ENCODE measurements at regions not wholly inside any gene's neighbourhood (a gene's known extent, or its start where the extent isn't known, plus 50 kb on each side); places are given as distances from the start of the nearest gene placed in this dataset.

DNA sequence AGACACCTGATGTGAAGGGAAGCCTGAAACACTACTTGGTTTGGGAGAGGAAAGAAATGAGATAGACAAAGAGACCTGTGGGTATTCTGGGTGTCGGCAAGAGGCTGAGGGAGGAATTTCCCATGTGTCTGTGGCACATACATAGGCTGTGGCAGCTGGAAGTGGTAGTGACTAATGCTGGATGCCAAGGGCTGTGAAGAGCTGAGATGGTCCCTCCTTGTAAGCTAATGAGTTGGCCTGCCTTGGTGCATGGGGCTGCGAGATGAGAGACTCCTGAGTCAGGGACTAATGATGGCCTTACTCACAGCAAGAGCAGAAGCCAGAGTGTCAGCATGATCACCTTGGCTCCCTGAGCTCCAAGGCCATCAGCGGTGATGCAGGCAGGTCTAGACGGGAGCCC, 119.0 kb upstream of the EEPD1 start:
- no peaks in the 10 kb centered on the region for H3K9me3 ChIP-seq
- TF ChIP-seq POLR2A (IDR thresholded peaks at IDR 0.05), result no peak
- TF ChIP-seq, protein P1, sequence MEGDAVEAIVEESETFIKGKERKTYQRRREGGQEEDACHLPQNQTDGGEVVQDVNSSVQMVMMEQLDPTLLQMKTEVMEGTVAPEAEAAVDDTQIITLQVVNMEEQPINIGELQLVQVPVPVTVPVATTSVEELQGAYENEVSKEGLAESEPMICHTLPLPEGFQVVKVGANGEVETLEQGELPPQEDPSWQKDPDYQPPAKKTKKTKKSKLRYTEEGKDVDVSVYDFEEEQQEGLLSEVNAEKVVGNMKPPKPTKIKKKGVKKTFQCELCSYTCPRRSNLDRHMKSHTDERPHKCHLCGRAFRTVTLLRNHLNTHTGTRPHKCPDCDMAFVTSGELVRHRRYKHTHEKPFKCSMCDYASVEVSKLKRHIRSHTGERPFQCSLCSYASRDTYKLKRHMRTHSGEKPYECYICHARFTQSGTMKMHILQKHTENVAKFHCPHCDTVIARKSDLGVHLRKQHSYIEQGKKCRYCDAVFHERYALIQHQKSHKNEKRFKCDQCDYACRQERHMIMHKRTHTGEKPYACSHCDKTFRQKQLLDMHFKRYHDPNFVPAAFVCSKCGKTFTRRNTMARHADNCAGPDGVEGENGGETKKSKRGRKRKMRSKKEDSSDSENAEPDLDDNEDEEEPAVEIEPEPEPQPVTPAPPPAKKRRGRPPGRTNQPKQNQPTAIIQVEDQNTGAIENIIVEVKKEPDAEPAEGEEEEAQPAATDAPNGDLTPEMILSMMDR (IDR thresholded peaks at IDR 0.05 in 8 of 11, conservative IDR thresholded peaks at IDR 0.05 in 3 of 11), result no peak
- no peak for TF ChIP-seq POLR2AphosphoS5 (IDR thresholded peaks at IDR 0.05)
- peaks cover 9 to 29% (median 21%) of the 10 kb centered on the region in 6 donors for H3K4me1 ChIP-seq
- 69 to 96% (median 92%) methylated on average over 2 to 4 of the region's 4 CpGs for WGBS, 5 donors
- intact Hi-C loops (cut with DNase I; ENCODE audit: low total_unique reads), result no loop called here
- DNase-seq, result no peak
- no peak overlapping the region for H3K27ac ChIP-seq
- H3K4me3 ChIP-seq, result no peak overlapping the region
- no peaks in the 10 kb centered on the region for H3K36me3 ChIP-seq
- H3K27me3 ChIP-seq (replicated peaks in 1 of 7), result no peaks in the 10 kb centered on the region

- intact Hi-C loops (cut with DNase I; ENCODE audit: low total_unique reads), result no loop called here
- Histone ChIP-seq H3K27me3 (replicated peaks in 1 of 7) (no peaks in the 10 kb centered on the region), H3K27ac (no peak overlapping the region), H3K9me3 (no peaks in the 10 kb centered on the region), H3K4me3 (no peak overlapping the region), H3K4me1 (peaks cover 9 to 40% (median 21%) of the 10 kb centered on the region in 6 donors), H3K36me3 (no peaks in the 10 kb centered on the region)
- WGBS, 5 donors, result 87 to 91% (median 90%) methylated on average over 4 to 7 of the region's 7 CpGs
- DNase-seq, result no peak
- TF ChIP-seq, protein P1 (IDR thresholded peaks at IDR 0.05 in 8 of 11, conservative IDR thresholded peaks at IDR 0.05 in 3 of 11), result no peak
- no peak for TF ChIP-seq POLR2AphosphoS5 (IDR thresholded peaks at IDR 0.05)
- no peak for TF ChIP-seq POLR2A (IDR thresholded peaks at IDR 0.05)
These were observed 117.9 kb upstream of the EEPD1 start for GRCh38 chr7:36035186-36035585.

- WGBS, 5 donors, result 57 to 95% (median 79%) methylated on average over 4 of the region's 4 CpGs
- Histone ChIP-seq H3K9me3 (no peaks in the 10 kb centered on the region), H3K4me1 (peaks cover 9 to 40% (median 21%) of the 10 kb centered on the region in 6 donors), H3K27me3 (replicated peaks in 1 of 7) (no peaks in the 10 kb centered on the region), H3K36me3 (no peaks in the 10 kb centered on the region), H3K4me3 (no peak overlapping the region), H3K27ac (peak overlapping the region; percentile 60 to 82 (median 74))
- intact Hi-C loops (cut with DNase I; ENCODE audit: low total_unique reads), result no loop called here
- TF ChIP-seq POLR2A (IDR thresholded peaks at IDR 0.05), result no peak
- no peak for TF ChIP-seq POLR2AphosphoS5 (IDR thresholded peaks at IDR 0.05)
- TF ChIP-seq, protein P1 (IDR thresholded peaks at IDR 0.05 in 8 of 11, conservative IDR thresholded peaks at IDR 0.05 in 3 of 11), result no peak
- DNase-seq, result no peak
These were observed 116.5 kb upstream of the EEPD1 start for GRCh38 chr7:36036590-36036989.

DNA sequence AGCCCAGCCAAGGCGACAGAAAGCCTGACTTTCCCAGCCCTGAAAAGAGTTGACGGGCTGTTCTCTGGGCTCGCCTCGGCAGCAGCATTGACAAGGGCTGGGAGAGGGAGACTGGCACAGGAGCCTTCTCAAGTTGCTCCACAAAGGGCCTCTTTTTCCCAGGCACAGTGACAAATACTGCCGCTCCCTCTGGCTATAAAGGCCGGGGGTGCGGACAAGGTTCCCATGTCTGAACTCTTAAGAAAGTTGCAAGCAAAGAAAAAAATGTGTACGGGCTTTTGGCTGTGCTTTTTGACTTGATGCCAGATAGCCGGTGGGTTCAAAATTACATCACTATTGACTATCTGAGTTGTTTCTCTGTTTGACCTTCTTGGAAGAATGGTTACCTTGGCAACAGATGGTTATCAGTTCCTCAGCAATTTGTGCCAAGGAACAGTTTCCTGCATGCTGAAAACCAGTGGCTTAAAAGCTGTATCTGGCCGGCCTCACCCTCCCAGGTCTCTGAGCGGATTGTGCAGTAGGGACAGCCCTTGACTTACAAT, 115.9 kb upstream of the EEPD1 start:
- H3K36me3 ChIP-seq, result no peaks in the 10 kb centered on the region
- H3K4me1 ChIP-seq, result peaks cover 9 to 40% (median 21%) of the 10 kb centered on the region in 6 donors
- H3K27ac ChIP-seq, result peak overlapping the region; percentile 60 to 82 (median 74)
- H3K4me3 ChIP-seq, result no peak overlapping the region
- H3K27me3 ChIP-seq (replicated peaks in 1 of 7), result no peaks in the 10 kb centered on the region
- intact Hi-C loops (cut with DNase I; ENCODE audit: low total_unique reads), result no loop called here
- DNase-seq, result no peak
- H3K9me3 ChIP-seq, result no peaks in the 10 kb centered on the region
- 23 to 47% (median 40%) methylated on average over 11 of the region's 11 CpGs for WGBS, 5 donors
- TF ChIP-seq POLR2AphosphoS5 (IDR thresholded peaks at IDR 0.05) (peak in 2 of 3 donors; percentile 29 to 67), POLR2A (IDR thresholded peaks at IDR 0.05) (no peak)

Measured in spleen (tissue), 11 donors.